NCI-H2196 (cell line): ENCODE measurements at regions not wholly inside any gene's neighbourhood (a gene's known extent, or its start where the extent isn't known, plus 50 kb on each side); places are given as distances from the start of the nearest gene placed in this dataset.
"Not testable (repeated sequence)": the region's sequence is repeated elsewhere in the genome, so short reads cannot be mapped to it uniquely, and the experiment has no call there.

Experiments
- DNase-seq: peaks from one replicate; lab custom pipeline; 2025; ENCODE audit not compliant: unreplicated experiment; lab: John Stamatoyannopoulos, UW

DNA sequence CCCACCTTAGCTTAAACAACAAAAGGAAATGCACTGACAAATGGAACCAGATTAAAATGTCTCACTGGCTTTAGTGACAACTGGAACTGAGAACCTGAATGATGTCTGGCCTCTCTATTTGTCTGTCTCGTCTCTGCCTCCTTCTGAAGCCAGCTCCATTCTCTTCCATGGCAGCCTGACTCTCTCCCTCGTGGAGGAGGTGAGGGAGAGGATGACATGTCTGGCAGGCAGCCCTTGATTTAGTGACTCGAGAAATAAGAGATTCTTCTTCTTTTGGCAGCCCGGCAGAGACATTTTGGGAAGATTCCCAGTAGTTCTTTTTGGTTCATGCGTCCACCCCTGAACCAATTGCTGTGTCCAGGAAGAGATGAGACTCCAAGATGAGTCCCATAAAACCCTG is 131.7 kb downstream of the KLF5 start:
- DNase-seq, result no peak

DNA sequence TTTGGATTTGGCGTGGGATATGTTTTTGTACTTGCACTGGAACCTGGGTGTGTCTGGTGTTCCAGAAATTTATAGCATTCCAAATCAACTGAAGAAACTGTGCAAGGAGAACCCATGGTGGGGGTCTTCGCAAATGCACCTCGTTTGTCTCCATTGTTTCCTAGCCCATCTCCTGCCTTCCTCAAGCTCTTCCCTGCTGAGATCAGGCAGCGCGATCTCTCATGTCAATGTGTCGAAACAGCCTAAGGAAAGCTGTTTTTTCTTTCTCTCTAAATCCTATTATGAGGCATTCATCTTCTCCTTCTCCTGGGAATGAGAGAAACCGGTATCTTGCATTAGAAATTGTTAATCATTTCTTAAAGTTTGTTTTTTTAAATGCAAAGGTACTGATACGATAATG is 131.0 kb downstream of the KLF5 start:
- DNase-seq, result no peak

DNA sequence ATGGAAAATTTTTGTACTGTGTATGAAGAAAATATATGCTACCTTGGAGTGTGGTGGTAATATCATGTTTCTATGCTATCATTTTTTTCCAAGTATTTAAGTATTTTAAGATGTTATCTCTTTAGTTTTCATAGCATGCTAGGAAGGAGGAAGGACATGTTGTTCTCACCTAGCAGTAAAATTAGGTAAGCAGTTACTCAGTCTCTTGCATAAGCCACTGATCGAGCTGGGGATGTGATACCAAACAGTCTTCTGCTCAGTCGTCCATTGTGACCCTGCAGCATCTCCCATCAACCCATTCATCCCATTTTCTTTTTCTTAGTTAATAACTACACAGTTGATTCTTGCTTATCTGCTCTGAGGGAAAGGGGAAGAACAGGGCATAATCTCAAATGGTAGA is 130.6 kb downstream of the KLF5 start:
- no peak for DNase-seq

DNA sequence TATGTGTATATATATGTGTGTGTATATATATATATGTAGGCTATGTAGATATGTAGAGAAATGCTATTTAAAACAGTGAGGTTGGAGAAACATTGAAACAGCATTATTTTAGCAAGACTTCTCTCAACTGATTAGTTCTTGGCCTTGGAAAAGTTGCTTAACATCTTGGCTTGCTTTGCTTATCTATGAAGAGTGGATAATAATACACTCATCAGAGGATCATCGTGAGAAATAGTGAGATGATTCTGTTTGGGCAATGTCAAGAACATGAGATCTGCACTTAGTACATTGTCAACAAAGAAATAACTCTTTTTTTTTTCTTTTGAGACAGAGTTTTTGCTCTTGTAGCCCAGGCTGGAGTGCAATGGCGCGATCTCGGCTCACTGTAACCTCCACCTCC is 128.3 kb downstream of the KLF5 start:
- DNase-seq, result no peak

DNA sequence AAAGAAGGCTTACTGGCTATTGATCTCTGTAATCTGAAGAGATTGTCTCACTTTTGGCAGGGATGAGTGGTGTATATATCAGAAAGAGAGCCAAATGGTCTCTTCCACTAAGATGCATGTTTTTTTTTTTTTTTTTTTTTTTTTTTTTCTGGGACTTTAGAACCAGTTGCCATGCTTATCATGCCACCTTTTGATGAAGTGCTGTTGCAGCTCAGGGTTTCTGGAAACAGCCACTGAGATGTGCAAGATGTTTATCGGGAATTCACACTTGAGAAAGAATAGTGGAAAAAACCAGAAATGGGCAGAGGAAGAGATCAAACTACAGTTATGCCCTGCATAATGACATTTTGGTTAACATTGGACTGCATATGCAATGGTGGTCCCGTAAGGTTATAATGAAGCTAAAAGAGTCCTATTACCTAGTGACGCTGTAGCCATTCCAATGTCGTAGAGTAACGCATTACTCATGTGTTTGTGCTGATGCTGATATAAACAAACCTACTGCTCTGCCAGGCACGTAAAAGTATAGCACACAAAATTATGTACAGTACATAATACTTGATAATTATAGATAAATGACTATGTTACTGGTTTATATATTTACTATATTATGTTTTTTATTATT is 121.0 kb downstream of the KLF5 start:
- DNase-seq, result no peak

DNA sequence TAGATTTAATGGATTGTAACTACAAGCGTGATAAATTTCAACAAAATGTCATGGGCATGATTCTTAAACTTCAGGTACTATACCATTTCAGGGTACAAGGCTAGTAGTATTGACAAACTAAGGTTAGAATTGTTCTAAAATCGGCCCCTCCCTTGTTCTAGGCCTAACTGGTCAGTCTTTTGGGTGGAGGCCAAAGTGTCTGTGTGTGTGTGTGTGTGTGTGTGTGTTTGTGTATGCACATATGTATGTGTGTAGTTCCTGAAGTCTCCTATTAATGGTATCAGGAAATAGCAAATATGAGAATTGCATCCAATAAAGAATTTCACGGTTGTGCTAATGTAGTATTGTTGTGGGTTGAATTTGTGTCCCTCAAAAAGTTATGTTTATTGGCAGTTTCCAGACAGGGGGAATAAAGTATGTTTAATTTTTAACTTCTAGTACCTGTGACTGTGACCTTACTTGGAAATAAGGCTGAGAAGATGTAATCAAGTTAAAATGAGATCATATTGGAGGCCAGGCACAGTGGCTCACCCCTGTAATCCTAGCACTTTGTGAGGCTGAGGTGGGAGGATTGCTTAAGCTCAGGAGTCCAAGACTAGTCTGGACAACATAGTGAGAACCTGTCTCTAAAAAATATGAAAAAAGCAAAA is 119.2 kb downstream of the KLF5 start:
- DNase-seq, result no peak

DNA sequence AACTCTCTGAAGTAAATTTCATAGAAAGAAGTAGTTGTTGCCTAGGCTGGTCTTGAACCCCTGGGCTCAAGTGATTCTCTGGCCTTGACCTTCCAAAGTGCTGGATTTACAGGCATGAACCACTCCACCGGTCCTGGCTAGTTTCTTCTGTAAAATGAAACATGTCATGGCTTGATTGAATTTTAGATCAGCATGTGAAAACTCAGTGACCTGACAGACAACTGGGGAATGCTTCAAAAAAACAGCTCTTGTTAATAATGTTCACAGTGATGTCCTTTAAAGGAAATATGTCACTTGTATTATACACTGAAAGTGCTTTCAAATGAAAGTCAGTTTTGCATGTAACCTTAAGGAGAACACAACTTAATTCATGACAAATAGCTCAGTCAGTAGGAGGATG is 118.2 kb downstream of the KLF5 start:
- DNase-seq, result no peak

DNA sequence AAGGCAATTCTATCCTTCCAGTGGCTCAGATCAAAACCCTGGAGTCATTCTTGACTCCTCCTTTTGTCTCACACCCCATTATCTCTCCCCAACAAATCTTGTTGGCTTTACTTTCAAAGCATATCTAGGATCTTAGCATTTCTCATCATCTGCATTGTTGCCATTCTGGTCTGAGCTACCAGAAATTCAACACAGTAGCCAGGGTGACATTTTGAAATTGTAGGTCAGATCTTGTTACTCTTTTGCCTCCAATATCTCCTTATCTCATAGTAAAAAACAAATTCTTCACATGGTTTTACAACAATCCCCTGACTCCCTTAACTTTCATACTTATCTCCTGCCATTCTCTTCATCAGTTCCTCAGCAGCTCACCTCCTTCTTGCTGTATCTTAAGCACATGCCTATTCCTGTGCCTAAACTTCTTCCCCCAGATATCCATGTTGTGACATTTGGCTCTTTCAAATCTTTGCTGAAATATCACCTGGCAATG is 115.8 kb downstream of the KLF5 start:
- DNase-seq, result no peak

DNA sequence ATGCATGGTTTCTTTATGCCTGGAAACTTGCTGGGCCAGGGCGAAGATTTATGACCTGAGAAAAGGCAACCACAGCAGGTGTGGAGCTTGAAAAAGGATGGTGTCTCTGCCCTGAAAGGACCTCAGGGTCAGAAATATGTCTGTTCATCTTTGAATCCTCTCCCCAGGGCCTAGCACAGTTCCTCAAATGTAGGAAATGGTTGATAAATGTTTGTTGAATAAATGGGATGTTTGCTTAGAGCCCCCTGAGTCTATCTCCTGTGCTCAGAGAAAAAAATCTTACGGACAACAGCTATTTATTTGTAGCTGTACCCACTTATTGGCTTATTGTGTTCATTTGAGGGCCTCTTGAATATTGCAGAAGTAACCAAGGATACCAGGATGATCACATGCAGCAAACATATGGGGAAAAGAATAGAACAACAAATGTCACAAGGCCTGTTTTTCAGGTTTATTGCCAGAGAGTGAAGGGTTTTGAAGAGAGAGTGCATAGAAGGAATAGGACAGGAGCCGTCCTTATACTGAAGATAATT is 114.5 kb downstream of the KLF5 start:
- DNase-seq, result peak; percentile 1

DNA sequence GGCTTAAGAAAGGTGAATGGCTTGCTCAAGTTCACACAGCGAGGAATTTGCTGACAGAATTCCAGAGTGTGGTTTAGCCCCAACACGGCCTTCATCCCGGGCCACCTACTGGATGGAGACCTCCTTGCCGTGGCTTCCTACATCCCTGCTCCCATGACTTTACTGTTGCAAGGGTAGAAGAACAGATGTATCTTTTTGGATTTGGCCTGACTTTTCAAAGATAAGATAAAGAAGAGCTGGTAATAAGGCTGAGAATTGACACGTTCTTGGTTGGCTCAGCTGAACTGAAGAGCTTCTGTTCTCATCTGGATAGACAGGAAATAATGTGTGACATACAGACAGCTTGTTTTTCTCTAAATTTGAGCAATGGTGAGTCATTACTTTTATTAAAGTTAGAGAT is 113.1 kb downstream of the KLF5 start:
- DNase-seq, result no peak

DNA sequence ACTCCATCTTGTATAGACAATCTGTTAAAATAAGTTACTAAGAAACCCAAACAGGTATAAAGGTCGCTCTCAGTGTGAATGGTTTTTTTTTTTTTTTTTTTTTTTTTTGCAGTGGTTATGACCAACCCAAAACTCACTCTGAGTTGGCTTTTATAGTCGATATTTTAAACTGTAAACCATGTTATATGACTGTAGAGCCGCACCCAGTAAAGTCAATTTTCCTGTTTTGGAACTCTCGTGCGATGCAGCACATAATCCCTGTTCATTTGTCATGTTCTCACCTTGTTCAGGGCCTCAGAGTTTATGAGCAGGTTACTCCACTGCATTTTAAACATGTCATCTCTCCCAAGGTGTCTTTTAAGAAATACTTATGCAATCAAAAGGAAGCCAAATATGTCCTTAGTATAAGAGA is 112.5 kb downstream of the KLF5 start:
- DNase-seq, result no peak

DNA sequence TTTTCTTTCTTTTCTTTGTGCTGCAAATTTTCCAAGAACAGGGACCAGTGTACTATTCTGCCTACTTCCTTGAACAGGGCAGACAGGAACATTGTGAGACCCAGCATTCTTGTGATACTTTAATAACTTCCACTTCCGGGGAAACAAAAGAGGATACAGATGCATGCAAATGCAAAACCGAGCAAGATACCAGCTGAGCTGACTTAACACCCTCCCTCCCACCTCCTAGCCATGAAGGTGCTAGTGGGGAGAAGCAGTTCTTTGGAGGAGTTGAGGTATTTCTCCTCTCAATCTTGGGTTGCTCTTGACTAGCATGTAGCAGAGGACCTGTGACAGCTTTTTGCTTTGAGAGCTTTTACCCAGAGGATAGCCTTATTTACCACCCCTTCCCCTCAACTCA is 111.2 kb downstream of the KLF5 start:
- no peak for DNase-seq

DNA sequence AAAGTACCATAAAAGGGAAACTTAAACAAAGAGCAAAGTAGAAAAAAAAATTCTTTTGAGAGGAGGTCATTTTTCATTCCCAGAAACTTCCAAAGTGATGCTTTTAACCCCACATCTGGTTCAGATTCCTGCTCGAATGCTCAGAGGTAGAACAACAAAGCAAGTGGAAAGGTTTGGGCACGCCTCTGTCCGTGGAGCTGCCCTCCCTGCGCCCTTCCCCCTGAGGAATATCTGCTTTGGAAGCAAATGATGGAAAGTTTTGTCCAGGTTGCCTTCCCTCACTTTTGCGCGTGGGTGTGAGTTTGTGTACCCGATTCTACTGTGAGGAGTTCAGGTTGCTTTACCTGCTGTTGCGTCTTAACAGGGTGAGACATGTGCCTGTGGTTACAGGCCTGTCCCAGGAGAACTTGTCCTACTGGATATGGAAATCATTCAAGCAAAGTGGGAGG is 110.2 kb downstream of the KLF5 start:
- DNase-seq, result no peak

DNA sequence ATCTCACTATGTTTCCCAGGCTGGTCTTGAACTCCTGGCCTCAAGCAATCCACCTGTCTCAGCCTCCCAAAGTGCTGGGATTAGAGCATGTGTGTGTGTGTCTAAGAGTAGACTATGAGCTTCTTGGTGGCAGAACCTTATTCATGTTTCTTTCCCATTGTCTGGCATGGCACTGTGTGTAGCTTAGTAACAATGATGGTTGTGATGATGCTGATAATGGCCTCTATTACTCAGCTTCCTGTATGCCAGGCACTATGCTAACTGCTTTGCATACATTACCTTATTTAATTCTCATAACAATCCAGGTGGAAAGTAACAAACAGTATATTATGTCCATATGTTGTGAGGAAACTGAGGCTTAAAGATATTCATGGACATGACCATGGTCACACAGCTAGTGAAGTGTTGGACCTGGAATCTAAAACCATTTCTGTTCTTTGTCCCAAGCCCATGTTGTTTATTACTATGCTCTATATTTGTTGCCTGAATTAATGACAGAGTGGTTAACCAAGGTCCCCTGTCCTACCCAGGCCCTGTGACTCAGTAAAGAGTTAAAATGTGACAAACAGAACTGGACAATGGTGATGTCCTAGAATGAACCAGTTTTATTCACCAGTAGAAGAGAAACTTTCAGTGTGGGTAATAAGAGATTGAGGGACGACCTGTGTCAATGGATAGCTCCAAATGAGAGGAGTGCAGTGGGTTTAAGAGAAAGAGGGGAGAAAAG is 109.6 kb downstream of the KLF5 start:
- no peak for DNase-seq

DNA sequence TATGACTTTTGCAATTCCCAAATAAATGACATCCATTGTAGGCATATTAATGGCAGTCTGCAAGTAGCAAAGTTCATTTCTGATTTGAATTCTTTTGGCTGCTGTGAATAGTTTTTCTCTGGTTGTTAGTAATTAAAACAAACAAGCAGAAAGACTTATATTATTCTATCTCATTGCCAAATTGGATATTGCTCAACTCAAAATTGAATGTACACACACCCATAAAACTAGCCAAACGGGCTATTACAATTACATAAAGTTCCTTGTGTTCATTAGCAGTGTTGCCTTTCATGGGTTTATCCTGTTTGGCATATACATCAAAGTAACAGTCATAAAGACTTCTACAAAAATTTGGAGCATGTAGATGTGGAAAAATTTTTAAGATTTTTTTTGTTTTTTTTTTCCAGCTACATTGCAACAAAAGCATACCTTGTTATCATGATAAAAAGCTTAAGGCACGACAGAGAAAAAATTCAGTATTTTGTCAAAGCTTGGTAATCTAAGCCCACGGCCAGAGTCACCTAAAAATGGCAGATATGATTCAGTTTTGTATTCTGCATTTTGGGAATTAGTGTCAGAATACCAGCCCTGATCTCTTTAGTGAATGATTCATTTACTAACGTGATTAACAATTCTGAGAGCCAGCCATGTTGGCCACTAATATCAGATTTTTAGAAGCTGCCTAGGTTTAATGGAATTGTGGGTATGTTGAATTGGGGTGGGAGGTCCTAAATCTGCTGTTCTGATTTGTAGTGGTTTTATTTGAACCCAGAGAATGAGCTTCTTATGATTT is 108.4 kb downstream of the KLF5 start:
- DNase-seq, result no peak

DNA sequence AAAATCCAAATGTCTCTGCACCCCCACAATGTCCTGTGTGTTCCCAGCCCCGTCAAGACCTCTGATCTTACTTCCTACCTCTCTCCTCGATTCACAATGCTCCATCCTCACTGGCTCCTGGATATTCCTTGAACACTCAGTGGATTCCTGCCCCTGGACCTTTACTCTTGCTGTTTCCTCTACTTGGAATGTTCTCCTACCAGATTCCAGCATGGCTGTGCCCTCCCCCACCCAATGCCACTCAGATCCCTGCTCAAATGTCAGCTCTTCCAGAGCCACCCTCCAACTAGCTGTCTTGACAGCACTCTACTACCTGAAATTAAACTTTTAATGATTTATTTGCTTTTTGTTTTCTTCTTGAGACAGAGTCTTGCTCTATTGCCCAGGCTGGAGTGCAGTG is 107.4 kb downstream of the KLF5 start:
- no peak for DNase-seq

DNA sequence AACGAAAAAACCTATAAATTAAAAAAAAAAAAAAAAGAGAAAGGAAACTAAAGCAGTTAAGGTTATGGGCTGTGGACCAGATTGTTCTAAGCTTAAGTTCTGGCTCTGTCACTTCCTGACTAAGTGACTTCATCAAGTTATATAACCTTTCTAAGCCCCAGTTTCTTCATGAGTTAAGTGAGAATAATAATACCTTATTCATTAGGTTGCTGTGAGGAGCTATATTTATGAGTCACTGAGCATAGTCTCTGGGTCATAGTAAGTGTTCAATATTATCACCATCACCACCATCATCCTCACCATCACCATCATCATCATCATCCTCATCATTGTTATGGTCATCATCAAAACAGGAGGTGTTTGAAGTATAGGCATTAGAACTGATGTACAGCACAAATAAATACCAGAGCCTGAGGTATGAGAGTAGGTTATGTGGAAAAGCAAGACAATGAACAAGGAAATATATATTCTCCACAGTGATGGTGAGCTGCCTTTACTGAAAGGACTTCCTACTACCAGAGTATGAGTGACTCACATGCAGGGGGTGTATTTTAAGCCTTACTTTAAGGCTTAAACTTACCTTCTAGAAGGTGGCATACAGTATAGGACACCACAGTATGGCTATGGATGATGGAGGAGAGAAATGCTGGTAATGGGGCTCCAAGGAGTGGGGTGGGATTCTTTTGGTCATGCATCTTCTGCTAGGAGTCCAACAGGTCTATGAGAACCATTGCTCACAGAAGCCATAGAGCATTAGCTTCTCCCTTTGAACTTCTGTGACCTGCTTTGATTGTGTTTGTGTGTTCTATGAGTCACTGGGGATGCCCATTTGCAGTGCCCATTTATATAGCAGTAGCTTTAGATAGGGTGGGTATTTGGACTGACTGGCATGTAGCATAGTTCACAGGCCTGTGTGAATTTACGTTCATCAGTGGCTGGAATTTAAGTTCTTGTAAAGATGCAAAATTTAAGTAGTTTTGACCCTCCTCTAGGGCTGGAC is 104.4 kb downstream of the KLF5 start:
- no peak for DNase-seq

DNA sequence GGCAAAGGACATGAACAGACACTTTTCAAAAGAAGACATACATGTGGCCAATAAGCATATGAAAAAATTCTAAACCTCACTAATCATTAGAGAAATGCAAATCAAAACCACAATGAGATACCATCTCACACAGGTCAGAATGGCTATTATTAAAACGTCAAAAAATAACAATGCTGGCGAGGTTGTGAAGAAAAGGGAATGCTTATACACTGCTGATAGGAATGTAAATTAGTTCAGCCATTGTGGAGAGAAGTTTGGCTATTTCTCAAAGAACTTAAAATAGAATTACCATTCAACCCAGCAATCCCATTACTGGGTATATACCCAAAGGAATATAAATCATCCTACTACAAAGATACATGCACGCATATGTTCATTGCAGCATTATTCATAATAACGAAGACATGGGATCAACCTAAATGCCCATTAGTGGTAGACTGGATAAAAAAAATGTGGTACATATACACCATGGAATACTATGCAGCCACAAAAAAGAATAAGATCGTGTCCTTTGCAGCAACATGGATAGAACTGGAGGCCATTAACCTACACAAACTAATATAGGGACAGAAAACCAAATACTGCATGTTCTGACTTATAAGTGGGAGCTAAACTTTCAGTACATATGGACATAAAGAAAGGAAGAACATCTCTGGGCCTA is 101.7 kb downstream of the KLF5 start:
- DNase-seq, result not testable (repeated sequence)

DNA sequence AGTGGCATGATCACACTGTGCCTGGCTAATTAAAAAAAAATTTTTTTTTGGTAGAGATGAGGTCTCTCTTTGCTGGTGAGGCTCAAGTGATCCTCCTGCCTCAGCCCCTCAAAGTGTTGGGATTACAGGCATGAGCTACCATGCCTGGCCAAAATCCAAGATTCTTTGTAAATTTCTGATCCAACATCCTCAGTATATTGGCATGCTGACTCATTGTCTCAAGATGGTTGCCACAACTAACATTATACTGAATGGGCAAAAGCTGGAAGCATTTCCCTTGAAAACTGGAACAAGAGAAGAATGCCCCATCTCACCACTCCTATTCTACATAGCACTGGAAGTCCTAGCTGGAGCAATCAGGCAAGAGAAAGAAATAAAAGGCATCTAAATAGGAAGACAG is 100.0 kb downstream of the KLF5 start:
- DNase-seq, result no peak
